Stimulated activated CD4-positive, alpha-beta T cell treated with anti-CD3 and anti-CD28 coated beads, Interleukin-4, amount 100 ng/mL, for 48 hours (primary cell): ENCODE measurements at regions not wholly inside any gene's neighbourhood (a gene's known extent, or its start where the extent isn't known, plus 50 kb on each side); places are given as distances from the start of the nearest gene placed in this dataset.

ENCODE experiments used
- DNase-seq, 2 donors: peaks; one replicate each; pipeline ENCODE4 v3.0.0-alpha.2; 2020; ENCODE audit warnings: low read depth in 2 of 2

DNA sequence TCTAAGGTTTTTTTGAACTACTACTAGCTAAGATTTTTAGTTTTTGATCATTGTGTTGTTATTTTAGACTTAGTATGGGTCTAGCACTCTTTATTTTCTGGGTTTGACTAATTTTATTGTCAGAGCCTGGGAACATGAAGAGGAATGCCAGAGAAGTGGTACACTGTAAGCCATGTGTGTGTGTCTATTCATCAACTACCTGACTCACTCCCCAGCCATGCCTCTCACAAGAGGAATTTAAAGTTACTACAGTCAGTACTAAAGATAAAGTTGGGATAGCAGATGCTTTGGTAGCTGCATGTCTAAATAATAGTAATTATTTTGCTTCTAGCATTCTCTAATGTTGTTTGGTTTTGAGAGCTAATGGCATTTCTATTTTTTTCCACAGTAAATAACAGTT, 264.8 kb downstream of the CSNK1G3 start:
- no peak for DNase-seq

DNA sequence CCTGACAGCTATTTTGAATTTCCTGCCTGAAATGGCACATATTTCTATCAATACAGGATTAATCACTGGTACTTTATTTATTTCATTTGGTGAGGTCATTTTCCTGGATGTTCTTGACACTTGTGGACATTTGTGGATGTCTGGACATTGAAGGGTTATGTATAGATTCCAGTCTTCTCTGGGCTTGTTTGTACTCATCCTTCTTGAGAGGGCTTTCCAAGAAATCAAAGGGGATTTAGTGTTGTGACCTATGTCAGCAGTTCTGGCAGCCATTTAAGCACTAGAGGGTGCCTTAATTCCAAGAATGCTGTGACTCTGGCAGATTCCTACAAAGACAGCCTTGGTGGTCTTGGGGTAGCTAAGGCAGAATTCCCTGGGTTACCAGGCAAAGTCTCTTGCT, 259.7 kb downstream of the CSNK1G3 start:
- DNase-seq = no peak

- no peak for DNase-seq
Measured at GRCh38 chr5:123763201-123763600, 251.2 kb downstream of the CSNK1G3 start.

GRCh38 chr5:123756816-123757215, 244.8 kb downstream of the CSNK1G3 start:
- no peak for DNase-seq

GRCh38 chr5:123756318-123756665, 244.3 kb downstream of the CSNK1G3 start:
- DNase-seq = no peak

GRCh38 chr5:123755653-123756317, 243.8 kb downstream of the CSNK1G3 start:
- DNase-seq = no peak

GRCh38 chr5:123754908-123755307, 242.9 kb downstream of the CSNK1G3 start:
- DNase-seq = no peak

GRCh38 chr5:123753937-123754891, 242.2 kb downstream of the CSNK1G3 start:
- DNase-seq = no peak

DNA sequence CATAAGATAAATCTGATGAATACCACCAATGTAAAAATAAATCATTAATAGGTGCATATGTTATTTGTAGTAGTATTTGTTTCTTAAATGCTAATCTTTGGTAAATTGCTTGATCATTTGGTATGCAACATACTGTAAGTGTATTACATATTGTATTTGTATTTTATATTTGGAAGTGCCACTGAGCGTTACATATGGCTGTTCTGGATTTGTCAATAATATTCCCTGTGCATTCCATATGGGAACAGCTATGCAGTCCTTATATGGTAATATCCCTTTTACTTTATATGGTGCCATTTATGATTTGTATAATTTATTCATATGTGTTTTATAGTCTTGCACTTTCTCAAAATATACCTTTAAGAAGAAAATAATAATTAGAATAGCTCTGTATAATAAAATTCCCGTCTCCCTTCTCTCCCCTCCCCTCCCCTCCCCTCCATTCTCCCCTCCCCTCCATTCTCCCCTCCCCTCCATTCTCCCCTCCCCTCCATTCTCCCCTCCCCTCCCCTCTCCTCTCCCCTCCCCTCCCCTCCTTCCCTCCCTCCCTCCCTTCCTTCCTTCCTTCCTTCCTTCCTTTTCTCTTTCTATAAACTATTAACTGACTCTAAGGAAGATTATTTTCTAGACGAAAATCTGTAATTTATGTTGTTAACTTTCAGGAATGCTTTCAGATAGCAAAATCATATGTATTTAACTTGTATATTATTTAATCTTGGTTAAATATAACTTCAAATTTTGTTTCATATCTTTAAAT, 241.4 kb downstream of the CSNK1G3 start:
- no peak for DNase-seq

DNA sequence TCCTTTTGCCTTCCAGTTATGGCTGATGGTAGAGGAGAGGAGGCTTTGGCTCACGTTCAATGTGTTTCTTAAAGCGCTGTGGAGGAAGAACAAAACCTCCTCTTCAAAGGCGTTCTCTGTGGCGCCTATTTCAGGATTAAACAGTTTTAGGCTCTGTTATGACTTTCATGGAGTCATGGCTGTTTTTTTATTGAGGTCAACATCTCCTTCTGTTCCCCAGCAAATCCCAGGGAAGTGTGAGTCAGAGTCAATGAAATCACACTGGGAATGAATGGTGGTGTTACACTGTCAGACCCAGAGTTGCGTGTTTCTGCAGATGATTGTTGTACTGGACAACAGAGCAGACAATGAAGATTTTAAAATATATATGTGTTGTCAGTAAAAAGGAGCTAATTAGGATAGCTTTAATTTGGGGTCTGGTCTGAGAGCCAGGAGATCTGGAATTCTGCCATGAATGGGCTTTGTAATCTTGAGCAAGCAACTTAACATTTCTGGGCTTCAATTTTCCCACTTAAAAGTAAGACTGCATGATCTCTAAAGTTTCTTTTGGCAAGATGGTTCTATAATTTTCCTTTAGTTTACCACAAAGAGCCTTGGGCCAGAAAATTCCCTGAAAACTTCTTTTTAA, 240.7 kb downstream of the CSNK1G3 start:
- DNase-seq = no peak

DNA sequence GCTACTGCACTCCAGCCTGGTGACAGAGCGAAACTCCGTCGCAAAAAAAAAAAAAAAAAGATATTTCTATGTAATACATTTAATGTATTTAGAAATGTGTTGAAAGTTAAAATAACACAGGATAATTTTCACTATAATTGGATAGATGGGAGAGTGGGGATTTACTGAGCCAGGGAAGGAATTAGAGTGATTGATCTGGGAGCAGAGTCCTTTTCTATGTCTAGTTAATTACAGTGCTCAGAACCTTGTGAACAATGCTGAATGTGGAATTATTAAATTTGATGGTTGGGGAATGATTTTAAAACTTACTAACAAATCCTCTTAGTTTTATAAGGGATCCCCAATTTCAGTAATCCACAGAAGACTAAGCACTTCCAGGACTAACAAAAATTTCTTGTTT, 239.7 kb downstream of the CSNK1G3 start:
- DNase-seq = no peak

GRCh38 chr5:123748239-123748638, 236.3 kb downstream of the CSNK1G3 start:
- no peak for DNase-seq

GRCh38 chr5:123746683-123747360, 234.8 kb downstream of the CSNK1G3 start:
- no peak for DNase-seq

DNA sequence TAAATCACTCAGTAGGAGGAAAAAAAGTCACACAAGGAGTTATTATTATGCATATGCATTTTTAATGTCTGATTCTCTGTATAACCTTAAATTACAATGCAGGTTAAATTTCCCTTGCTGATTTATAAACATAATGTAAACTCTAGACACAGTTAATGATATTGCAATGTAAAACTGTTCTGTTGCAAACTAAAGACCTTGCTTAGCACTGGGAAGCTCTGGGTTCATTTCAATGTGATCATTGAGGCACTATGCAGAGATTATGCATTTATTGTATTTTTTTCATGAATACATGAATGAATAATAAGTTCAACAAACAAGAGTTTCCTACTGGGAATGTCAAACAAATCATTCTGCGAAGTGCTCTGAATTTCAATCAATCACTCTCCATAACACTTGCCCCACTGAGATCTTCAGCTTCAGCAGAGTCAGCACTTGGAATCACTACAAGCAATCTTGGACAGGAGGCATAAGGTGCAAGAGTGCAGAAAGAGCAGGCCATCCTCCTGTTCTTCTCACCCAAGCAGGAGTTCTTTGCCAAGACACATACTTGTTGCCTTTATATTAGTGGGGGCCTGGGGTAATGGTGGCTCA, 232.1 kb downstream of the CSNK1G3 start:
- no peak for DNase-seq

GRCh38 chr5:123735384-123735783, 223.4 kb downstream of the CSNK1G3 start:
- DNase-seq = no peak

DNA sequence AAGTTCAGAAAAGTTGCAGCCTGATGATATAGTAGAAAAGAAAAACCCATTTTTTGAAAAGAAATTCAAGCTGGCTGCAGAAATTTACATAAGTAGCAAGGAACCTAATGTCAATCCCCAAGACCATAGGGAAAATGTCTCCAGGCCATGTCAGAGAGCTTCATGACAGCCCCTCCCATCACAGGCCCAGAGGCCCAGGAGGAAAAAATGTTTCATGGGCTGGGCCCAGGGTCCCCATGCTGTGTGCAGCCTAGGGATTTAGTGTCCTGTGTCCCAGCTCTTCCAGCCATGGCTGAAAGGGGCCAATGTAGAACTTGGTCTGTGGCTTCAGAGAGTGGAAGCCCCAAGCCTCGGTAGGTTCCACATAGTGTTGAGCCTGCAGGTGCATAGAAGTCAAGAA, 220.3 kb downstream of the CSNK1G3 start:
- DNase-seq = no peak

GRCh38 chr5:123722451-123722850, 210.5 kb downstream of the CSNK1G3 start:
- DNase-seq = no peak

DNA sequence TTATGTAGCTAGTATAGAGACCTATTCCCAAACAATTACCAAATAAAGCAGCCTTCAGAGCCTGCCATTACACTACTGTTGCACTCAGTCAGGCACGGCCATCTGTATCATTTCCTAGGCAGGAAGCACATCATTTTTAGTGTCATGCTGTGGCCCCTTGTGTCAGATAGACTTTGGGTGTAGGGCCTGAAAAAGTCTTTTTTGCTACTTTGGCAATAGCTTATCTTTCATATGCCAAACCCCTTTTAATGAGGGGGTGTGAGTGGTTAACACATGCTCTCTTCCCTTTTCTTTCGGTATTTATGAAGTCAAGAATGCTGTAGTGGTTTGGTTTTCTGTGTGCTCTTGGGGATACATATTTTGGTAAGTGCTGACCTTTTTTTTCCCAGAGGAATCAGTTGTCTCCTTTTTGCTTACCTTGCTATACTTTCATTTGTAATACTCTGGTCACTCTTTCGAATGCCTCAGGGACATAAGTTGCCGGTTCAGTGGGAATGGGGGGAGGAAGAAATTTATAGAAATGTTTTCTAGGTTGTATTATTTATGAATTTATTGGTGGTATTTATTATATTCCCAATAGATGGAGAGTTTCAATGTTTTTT, 209.8 kb downstream of the CSNK1G3 start:
- no peak for DNase-seq

DNA sequence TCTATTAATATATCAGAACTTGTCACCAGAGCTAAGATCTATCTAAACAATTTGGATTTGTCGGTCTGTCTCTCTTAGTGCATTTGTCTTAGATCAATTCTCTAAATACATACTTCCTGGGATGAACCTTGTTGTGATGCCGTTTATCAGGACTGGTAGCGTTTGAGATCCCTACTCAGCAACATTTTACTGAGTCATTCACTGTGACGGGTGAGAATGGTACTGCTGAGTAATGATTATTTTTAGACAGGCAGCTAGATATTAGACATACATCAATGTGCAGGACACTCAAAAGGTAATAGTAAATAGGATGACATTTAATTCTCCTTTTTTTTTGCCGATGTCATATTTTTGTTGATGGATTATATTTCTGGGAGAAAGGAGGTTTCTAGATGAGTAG, 209.0 kb downstream of the CSNK1G3 start:
- DNase-seq = no peak

- no peak for DNase-seq
Measured at GRCh38 chr5:123720339-123720738, 208.4 kb downstream of the CSNK1G3 start.

DNA sequence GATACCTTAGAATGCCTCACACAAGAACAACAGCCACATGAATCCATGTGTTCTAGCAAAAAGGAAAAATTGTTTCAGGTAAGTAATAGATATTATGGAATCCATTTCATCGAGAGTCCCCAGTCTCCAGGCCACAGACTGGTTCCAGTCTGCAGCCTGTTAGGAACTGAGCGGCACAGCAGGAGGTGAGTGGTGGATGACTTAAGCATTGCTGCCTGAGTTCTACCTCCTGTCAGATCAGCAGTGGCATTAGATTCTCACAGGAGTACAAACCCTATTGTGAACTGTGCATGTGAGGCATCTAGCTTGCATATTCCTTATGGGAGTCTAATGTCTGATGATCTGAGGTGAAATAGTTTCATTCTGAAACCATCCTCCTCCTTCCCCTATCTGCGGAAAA, 207.0 kb downstream of the CSNK1G3 start:
- DNase-seq = no peak
